Glomerular visceral epithelial cell (primary cell): ENCODE measurements at regions not wholly inside any gene's neighbourhood (a gene's known extent, or its start where the extent isn't known, plus 50 kb on each side); places are given as distances from the start of the nearest gene placed in this dataset.

Source experiments
- DNase-seq: peaks from one replicate; pipeline ENCODE4 v3.0.0-alpha.2; 2016; ENCODE audit errors: extremely low spot score

- DNase-seq, result no peak
Observed at GRCh38 chr2:118190474-118190873, 102.2 kb downstream of the INSIG2 start.

- DNase-seq, result no peak
Observed at GRCh38 chr2:118186858-118187254, 98.6 kb downstream of the INSIG2 start.

GRCh38 chr2:118186110-118186857, 98.0 kb downstream of the INSIG2 start:
- DNase-seq, result peak; percentile 80

- DNase-seq, result peak; percentile 22
Observed at GRCh38 chr2:118185210-118186109, 97.2 kb downstream of the INSIG2 start.

- DNase-seq, result no peak
Observed at GRCh38 chr2:118183381-118183780, 95.1 kb downstream of the INSIG2 start.

GRCh38 chr2:118179445-118179844, 91.2 kb downstream of the INSIG2 start:
- no peak for DNase-seq

GRCh38 chr2:118177884-118178283, 89.6 kb downstream of the INSIG2 start:
- no peak for DNase-seq

GRCh38 chr2:118177318-118177717, 89.0 kb downstream of the INSIG2 start:
- no peak for DNase-seq

GRCh38 chr2:118176601-118177000, 88.3 kb downstream of the INSIG2 start:
- DNase-seq, result no peak

- DNase-seq, result no peak
Observed at GRCh38 chr2:118171546-118171945, 83.3 kb downstream of the INSIG2 start.

GRCh38 chr2:118169359-118170005, 81.2 kb downstream of the INSIG2 start:
- no peak for DNase-seq

GRCh38 chr2:118168615-118169014, 80.3 kb downstream of the INSIG2 start:
- no peak for DNase-seq

- DNase-seq, result no peak
Observed at GRCh38 chr2:118167026-118167425, 78.8 kb downstream of the INSIG2 start.

GRCh38 chr2:118166242-118166641, 78.0 kb downstream of the INSIG2 start:
- DNase-seq, result no peak

GRCh38 chr2:118165595-118165994, 77.3 kb downstream of the INSIG2 start:
- no peak for DNase-seq
